ENCODE measurements at regions not wholly inside any gene's neighbourhood (a gene's known extent, or its start where the extent isn't known, plus 50 kb on each side); places are given as distances from the start of the nearest gene placed in this dataset.

- H3K9me3 ChIP-seq (ENCODE audit: control insufficient read depth, insufficient read depth, low read length), result no peaks in the 10 kb centered on the region
- H3K27ac ChIP-seq (ENCODE audit: low read depth, low read length), result no peak overlapping the region
- H3K27me3 ChIP-seq (ENCODE audit: control insufficient read depth, insufficient read depth, low read length), result no peaks in the 10 kb centered on the region
- peaks cover 10% of the 10 kb centered on the region for H3K36me3 ChIP-seq (ENCODE audit: control insufficient read depth, insufficient read depth, low read length)
- no peak overlapping the region for H3K4me3 ChIP-seq (ENCODE audit: low read depth, low read length)
- H3K4me1 ChIP-seq (ENCODE audit: control insufficient read depth, insufficient read depth, low read length), result no peaks in the 10 kb centered on the region
- no peak for DNase-seq (ENCODE audit: low read depth in 4 of 6, low spot score in 6 of 6)
- 95% methylated on average over 2 of the region's 2 CpGs for WGBS (ENCODE audit: insufficient coverage)
Measured at GRCh38 chr20:52081791-52082190, 109.8 kb downstream of the ZFP64 start.

GRCh38 chr20:52081066-52081465 is 110.5 kb downstream of the ZFP64 start:
- no peaks in the 10 kb centered on the region for H3K4me1 ChIP-seq (ENCODE audit: control insufficient read depth, insufficient read depth, low read length)
- peaks cover 10% of the 10 kb centered on the region for H3K36me3 ChIP-seq (ENCODE audit: control insufficient read depth, insufficient read depth, low read length)
- no peaks in the 10 kb centered on the region for H3K9me3 ChIP-seq (ENCODE audit: control insufficient read depth, insufficient read depth, low read length)
- H3K27me3 ChIP-seq (ENCODE audit: control insufficient read depth, insufficient read depth, low read length), result no peaks in the 10 kb centered on the region
- no peak for DNase-seq (ENCODE audit: low read depth in 4 of 6, low spot score in 6 of 6)
- WGBS (ENCODE audit: insufficient coverage), result 83% methylated on average over 5 of the region's 5 CpGs
- H3K4me3 ChIP-seq (ENCODE audit: low read depth, low read length), result no peak overlapping the region
- no peak overlapping the region for H3K27ac ChIP-seq (ENCODE audit: low read depth, low read length)

- Histone ChIP-seq H3K4me3 (ENCODE audit: low read depth, low read length) (no peak overlapping the region), H3K27ac (ENCODE audit: low read depth, low read length) (no peak overlapping the region), H3K4me1 (ENCODE audit: control insufficient read depth, insufficient read depth, low read length) (no peaks in the 10 kb centered on the region), H3K9me3 (ENCODE audit: control insufficient read depth, insufficient read depth, low read length) (no peaks in the 10 kb centered on the region), H3K36me3 (ENCODE audit: control insufficient read depth, insufficient read depth, low read length) (no peaks in the 10 kb centered on the region), H3K27me3 (ENCODE audit: control insufficient read depth, insufficient read depth, low read length) (no peaks in the 10 kb centered on the region)
- DNase-seq (ENCODE audit: low read depth in 4 of 6, low spot score in 6 of 6), result no peak
- WGBS (ENCODE audit: insufficient coverage), result 93% methylated on average over 2 of the region's 4 CpGs
Measured at GRCh38 chr20:52078289-52078688, 113.3 kb downstream of the ZFP64 start.

- no peaks in the 10 kb centered on the region for H3K9me3 ChIP-seq (ENCODE audit: control insufficient read depth, insufficient read depth, low read length)
- 86% methylated on average over 1 of the region's 2 CpGs for WGBS (ENCODE audit: insufficient coverage)
- H3K27me3 ChIP-seq (ENCODE audit: control insufficient read depth, insufficient read depth, low read length), result no peaks in the 10 kb centered on the region
- H3K27ac ChIP-seq (ENCODE audit: low read depth, low read length), result no peak overlapping the region
- H3K36me3 ChIP-seq (ENCODE audit: control insufficient read depth, insufficient read depth, low read length), result no peaks in the 10 kb centered on the region
- DNase-seq (ENCODE audit: low read depth in 4 of 6, low spot score in 6 of 6), result peak in 1 of 6 donors; percentile 9
- H3K4me1 ChIP-seq (ENCODE audit: control insufficient read depth, insufficient read depth, low read length), result no peaks in the 10 kb centered on the region
- no peak overlapping the region for H3K4me3 ChIP-seq (ENCODE audit: low read depth, low read length)
Measured at GRCh38 chr20:52076164-52076563, 115.4 kb downstream of the ZFP64 start.

- Histone ChIP-seq H3K4me1 (ENCODE audit: control insufficient read depth, insufficient read depth, low read length) (no peaks in the 10 kb centered on the region), H3K36me3 (ENCODE audit: control insufficient read depth, insufficient read depth, low read length) (no peaks in the 10 kb centered on the region), H3K27ac (ENCODE audit: low read depth, low read length) (no peak overlapping the region), H3K4me3 (ENCODE audit: low read depth, low read length) (no peak overlapping the region), H3K9me3 (ENCODE audit: control insufficient read depth, insufficient read depth, low read length) (no peaks in the 10 kb centered on the region), H3K27me3 (ENCODE audit: control insufficient read depth, insufficient read depth, low read length) (no peaks in the 10 kb centered on the region)
- DNase-seq (ENCODE audit: low read depth in 4 of 6, low spot score in 6 of 6), result no peak
- WGBS (ENCODE audit: insufficient coverage), result no CpG with 5 or more reads among the region's 3 CpGs
Measured at GRCh38 chr20:52075400-52075799, 116.2 kb downstream of the ZFP64 start.

GRCh38 chr20:52071136-52071535 is 120.4 kb downstream of the ZFP64 start:
- Histone ChIP-seq H3K4me1 (ENCODE audit: control insufficient read depth, insufficient read depth, low read length) (no peaks in the 10 kb centered on the region), H3K27ac (ENCODE audit: low read depth, low read length) (no peak overlapping the region), H3K27me3 (ENCODE audit: control insufficient read depth, insufficient read depth, low read length) (no peaks in the 10 kb centered on the region), H3K4me3 (ENCODE audit: low read depth, low read length) (no peak overlapping the region), H3K9me3 (ENCODE audit: control insufficient read depth, insufficient read depth, low read length) (no peaks in the 10 kb centered on the region), H3K36me3 (ENCODE audit: control insufficient read depth, insufficient read depth, low read length) (no peaks in the 10 kb centered on the region)
- no peak for DNase-seq (ENCODE audit: low read depth in 4 of 6, low spot score in 6 of 6)
- no CpG with 5 or more reads among the region's 2 CpGs for WGBS (ENCODE audit: insufficient coverage)

GRCh38 chr20:52064931-52065330 is 126.6 kb downstream of the ZFP64 start:
- no peaks in the 10 kb centered on the region for H3K27me3 ChIP-seq (ENCODE audit: control insufficient read depth, insufficient read depth, low read length)
- no peaks in the 10 kb centered on the region for H3K9me3 ChIP-seq (ENCODE audit: control insufficient read depth, insufficient read depth, low read length)
- H3K27ac ChIP-seq (ENCODE audit: low read depth, low read length), result no peak overlapping the region
- no peak overlapping the region for H3K4me3 ChIP-seq (ENCODE audit: low read depth, low read length)
- no peaks in the 10 kb centered on the region for H3K36me3 ChIP-seq (ENCODE audit: control insufficient read depth, insufficient read depth, low read length)
- no peaks in the 10 kb centered on the region for H3K4me1 ChIP-seq (ENCODE audit: control insufficient read depth, insufficient read depth, low read length)
- WGBS (ENCODE audit: insufficient coverage), result no CpG with 5 or more reads among the region's 1 CpG
- no peak for DNase-seq (ENCODE audit: low read depth in 4 of 6, low spot score in 6 of 6)

- WGBS (ENCODE audit: insufficient coverage), result 74% methylated on average over 4 of the region's 5 CpGs
- H3K36me3 ChIP-seq (ENCODE audit: control insufficient read depth, insufficient read depth, low read length), result no peaks in the 10 kb centered on the region
- H3K4me1 ChIP-seq (ENCODE audit: control insufficient read depth, insufficient read depth, low read length), result no peaks in the 10 kb centered on the region
- no peak overlapping the region for H3K27ac ChIP-seq (ENCODE audit: low read depth, low read length)
- no peak for DNase-seq (ENCODE audit: low read depth in 4 of 6, low spot score in 6 of 6)
- H3K27me3 ChIP-seq (ENCODE audit: control insufficient read depth, insufficient read depth, low read length), result no peaks in the 10 kb centered on the region
- no peak overlapping the region for H3K4me3 ChIP-seq (ENCODE audit: low read depth, low read length)
- H3K9me3 ChIP-seq (ENCODE audit: control insufficient read depth, insufficient read depth, low read length), result no peaks in the 10 kb centered on the region
Measured at GRCh38 chr20:52062452-52063209, 128.9 kb downstream of the ZFP64 start.

GRCh38 chr20:52060794-52061714 is 130.5 kb downstream of the ZFP64 start:
- H3K27ac ChIP-seq (ENCODE audit: low read depth, low read length), result no peak overlapping the region
- peak in 2 of 6 donors; percentile 17 to 63 for DNase-seq (ENCODE audit: low read depth in 4 of 6, low spot score in 6 of 6)
- H3K36me3 ChIP-seq (ENCODE audit: control insufficient read depth, insufficient read depth, low read length), result no peaks in the 10 kb centered on the region
- WGBS (ENCODE audit: insufficient coverage), result 54% methylated on average over 2 of the region's 11 CpGs
- no peak overlapping the region for H3K4me3 ChIP-seq (ENCODE audit: low read depth, low read length)
- H3K4me1 ChIP-seq (ENCODE audit: control insufficient read depth, insufficient read depth, low read length), result no peaks in the 10 kb centered on the region
- no peaks in the 10 kb centered on the region for H3K27me3 ChIP-seq (ENCODE audit: control insufficient read depth, insufficient read depth, low read length)
- peaks cover 6% of the 10 kb centered on the region for H3K9me3 ChIP-seq (ENCODE audit: control insufficient read depth, insufficient read depth, low read length)
